GM21447 (cell line): ENCODE measurements at regions not wholly inside any gene's neighbourhood (a gene's known extent, or its start where the extent isn't known, plus 50 kb on each side); places are given as distances from the start of the nearest gene placed in this dataset.
"Not testable (repeated sequence)": the region's sequence is repeated elsewhere in the genome, so short reads cannot be mapped to it uniquely, and the experiment has no call there.

ENCODE experiments used
- ATAC-seq: cut with Tn5 transposase; IDR thresholded peaks from one replicate; pipeline ENCODE4 v1.9.1; 2021; ENCODE audit not compliant: unreplicated experiment

DNA sequence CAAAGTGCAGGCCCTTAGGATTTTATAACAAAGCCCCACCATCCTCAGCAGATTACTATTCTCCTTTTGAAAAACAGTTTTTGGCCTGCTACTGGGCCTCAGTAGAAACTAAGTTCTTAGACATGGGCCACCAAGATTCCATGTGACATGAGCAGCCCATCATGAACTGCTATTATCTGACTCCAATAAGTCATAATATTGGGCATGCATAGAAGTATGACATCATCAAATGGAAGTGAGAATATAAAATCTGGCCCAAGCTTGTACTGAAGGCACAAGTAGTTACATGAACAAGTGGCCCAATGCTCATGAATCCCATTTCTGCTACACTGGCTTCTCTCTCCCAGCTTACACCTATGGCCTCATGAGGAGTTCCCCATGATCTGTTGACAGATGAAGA lies 404.8 kb downstream of the EPHA5 start:
- no peak for ATAC-seq

DNA sequence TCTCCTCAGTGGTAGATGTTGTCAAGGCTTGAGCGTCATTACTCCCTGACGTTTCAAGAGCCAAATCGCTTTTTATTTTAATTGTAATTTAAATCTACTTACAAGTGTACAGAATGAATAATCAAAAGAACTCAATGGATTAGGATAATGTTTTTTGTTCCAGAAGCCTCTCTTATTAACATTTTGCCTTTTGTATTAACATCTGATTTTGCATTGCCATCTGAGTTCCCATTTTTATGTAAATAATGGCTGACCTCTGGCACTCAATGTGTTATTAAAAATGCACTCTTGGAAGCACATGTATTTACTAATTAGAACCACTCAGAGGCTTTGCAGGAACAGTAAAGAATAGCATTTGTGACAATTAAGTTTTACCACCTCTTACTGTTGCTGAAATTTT lies 411.0 kb downstream of the EPHA5 start:
- no peak for ATAC-seq

DNA sequence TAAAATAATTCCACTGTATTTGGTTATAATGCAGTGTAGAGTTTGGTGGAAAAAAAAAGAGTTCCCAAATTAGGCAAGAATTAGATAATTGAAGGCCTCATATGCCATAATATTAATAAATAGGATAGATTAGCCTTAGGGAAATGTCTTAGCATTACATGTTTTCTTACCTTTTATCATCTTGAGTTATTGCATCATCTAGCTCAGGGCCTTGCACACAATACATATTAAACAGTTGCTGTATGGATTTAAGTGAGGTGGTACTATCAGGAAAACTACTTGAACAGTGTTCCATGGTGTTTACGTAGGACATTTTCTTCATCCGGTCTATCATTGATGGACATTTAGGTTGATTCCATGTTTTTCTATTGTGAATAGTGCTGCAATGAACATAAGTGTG lies 419.4 kb downstream of the EPHA5 start:
- ATAC-seq, result no peak

DNA sequence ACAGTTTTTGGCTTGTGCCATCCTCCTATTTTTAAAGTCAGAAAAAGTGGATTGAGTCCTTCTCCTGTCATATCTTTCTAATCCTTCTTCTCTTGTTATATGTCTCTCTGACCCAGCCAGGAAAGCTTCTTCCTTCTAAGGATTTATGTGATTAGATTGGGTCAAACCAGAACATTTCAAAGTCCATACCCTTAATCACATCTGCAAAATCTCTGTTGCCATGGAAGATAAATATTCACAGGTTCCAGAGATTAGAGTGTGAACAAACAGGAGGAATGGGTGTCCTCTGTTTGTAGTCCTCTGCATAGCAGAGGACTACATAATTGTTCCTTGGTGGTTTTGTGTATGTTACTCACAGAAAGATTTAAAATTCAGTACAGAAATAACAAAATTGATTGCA lies 421.2 kb downstream of the EPHA5 start:
- ATAC-seq, result no peak

DNA sequence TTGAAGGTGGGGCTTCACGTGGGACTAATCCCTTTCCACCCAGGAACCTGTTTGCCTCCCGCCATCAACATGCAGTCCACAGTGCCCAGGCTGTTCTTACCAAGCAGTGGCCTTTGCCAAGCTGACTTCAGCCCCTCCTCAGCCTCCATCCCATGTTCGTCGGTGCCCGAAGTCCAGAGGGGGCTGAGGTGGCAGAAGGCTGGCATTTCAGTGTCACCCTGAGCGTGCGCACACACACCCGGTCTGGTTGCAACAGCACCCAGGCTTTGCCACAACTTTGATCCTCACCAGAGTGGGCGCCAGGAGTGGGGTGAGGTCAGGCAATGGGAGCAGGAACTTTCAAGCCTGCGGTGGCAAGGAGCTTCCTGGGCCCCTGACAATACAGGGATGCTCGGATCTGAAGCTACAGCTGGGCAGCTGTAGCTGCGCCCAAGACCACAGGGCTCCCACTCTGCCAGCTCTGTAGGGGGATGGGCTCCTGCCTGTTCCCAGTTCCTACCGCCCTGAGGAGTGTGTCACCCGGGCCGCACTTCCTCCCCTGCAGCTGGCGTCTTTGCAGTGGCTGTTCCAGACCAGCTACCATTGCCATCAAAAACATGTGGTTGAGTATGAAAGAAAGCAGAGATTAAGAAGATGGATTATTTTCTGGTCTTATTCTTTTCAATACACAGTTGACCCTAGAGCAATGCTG lies 428.0 kb downstream of the EPHA5 start:
- ATAC-seq, result no peak

DNA sequence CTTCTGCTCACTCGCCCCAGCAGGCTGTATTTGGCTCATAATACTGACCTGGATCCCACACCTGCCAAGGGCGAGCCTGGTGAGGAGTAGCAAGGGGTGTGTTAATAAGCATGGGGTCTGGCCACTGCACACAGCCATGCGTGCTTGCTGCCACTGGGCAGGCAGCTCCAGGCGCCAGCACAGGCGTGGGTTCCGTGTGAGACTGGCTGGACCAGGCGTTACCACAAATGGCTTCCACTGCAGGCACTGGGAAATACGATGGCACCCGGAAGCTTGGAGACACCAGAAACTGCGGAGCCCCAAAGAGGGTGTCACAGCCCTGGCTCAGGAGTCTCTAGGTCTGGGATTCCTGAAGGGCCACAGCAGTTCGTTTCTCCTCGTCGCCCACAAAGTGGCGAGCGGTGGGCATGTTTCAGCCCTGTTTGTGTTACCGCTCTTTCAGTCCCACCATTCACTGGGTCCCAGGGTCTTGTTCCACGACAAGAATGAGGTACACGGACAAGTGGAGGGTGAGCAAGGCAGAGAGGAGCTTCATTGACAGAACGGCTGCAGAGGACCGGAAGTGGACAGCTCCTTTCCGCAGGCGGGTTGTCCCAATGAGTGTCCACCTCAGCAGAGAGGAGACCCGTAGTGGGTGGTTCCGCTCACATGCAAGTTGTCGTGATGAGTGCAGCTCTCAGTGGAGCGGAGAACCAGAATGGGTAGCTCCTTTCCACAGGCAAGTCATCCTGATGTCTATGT lies 428.9 kb downstream of the EPHA5 start:
- no peak for ATAC-seq

DNA sequence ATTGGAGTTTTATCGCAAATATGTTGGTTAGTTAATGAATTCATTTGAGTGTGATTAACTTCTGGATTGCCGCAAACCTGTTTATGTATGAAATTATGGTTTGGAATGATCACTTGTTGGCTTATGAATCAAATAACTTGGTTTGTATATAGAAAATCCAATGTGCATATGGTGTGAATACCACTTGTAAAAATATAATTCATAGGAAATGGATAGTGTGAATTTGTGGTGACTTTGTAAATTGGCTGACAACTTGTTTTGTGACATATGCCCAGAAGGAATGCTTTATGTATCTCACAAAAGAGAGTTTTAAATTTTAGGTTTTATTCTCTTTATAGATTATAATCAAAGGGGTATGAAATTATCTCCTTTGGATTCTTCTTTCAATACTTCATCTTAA lies 436.2 kb downstream of the EPHA5 start:
- no peak for ATAC-seq

DNA sequence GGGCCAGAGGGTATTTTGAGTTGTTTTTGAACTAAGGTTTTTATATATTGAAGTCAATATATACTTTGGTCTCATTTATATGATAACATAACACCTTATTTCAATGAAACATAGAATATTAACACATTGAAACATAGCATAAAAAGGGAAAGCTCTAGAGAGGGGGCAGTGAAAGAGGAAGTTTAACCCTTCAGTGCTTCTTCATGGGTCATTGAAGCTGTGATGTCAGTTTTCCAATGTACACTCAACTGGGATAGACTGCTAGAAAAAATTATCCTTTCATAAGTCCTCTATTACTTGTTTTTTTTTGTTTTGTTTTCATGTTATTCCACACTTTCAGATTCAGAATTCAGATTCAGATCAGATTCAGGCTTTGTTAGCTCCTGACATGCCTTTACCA lies 442.7 kb downstream of the EPHA5 start:
- ATAC-seq, result no peak

DNA sequence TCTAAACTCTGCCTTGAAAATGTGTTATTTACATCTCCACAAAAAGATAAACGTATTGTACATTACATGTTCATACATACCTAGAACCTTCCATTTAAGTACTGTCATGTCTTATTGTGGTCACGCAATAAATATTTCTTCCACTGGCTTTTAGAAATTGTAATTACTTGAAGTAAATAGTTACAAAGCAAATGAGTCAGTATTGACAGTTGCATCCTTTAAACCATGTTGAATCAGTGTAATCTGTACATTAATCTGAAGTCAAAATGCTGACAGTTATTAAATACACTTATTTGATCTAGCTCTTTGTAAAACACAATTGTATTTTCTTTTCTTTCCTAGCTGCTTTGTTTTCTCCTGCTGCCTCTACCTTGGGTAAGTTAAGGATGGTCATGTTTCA lies 446.7 kb downstream of the EPHA5 start:
- no peak for ATAC-seq

DNA sequence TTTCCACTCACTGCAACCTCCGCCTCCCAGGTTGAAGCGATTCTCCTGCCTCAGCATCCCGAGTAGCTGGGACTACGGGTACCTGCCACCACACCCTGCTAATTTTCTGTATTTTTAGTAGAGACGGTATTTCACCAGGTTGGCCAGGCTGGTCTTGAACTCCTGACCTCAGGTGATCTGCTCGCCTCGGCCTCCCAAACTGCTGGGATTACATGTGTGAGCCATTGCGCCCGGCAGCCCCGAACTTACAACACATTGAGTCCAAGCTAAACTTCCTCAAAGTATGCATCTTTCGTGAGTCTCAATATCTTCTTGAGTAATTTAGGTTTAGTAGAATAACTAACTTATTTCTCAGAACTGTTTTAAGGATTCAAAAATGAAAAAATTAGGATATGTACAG lies 447.2 kb downstream of the EPHA5 start:
- ATAC-seq, result not testable (repeated sequence)

DNA sequence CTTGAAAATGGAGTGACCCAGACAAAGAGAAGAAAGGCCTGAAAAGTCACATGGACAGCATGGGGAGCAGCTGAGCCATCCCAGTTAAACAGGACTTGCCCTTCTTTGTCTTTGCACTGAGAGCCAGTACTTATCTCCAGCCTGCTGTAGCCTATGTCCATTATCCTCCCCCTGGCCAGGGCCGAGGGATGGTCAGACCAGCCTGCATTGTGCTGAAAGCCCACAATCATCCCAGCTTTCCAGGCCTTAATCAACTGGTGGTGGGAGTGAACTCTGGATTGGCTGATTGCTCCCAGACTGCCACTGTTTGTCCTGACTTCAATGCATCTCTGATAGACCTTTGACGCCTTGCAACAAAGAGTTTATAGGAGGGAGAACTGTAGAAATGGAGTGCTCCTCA lies 453.1 kb downstream of the EPHA5 start:
- no peak for ATAC-seq

DNA sequence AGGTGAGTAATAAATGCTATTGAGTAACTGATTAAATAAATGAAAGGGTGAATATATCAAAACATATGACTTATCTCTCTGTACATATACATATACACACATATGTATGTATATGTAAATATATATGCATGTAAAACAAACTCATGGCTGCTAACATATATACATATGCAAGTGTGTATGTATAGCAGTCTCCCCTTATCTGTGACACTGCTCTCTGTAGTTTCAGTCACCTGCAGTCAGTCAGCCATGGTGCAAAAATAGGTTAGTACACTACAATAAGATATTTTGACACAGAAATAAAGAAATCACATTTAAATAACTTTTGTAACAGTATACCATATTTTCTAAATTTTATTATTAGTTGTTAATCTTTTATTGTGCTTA lies 467.4 kb downstream of the EPHA5 start:
- ATAC-seq, result no peak

DNA sequence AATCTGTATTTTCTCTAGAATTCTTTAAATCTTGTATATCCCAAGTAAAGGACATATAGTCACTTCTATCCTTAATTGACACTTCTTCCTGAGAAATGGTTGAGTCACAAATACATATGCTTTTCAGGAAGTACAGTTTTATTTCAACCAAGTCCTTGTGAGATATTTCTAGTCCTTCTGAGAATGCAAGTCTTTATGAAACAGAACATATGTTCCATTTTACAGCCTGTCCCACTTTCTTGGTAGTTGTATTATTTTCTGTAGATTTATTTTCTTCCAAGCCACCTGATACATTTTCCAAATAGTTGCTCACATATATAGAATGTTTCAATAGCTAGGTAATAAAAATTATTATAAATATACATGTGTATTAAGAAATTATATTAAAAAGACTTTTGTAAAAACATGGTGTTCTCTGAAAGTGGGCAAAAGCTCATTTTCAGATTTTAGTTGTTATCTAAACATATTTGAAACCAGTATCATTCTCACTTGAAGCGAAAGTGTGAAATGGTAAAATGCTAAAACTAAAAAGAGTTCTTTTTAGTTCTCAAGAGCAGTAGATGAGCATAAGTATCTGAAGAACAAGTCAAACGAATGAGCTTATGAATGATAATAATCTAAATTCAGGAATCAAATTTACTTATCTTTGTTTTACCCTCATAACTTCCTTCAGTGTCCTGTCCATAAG lies 468.0 kb downstream of the EPHA5 start:
- ATAC-seq, result no peak

DNA sequence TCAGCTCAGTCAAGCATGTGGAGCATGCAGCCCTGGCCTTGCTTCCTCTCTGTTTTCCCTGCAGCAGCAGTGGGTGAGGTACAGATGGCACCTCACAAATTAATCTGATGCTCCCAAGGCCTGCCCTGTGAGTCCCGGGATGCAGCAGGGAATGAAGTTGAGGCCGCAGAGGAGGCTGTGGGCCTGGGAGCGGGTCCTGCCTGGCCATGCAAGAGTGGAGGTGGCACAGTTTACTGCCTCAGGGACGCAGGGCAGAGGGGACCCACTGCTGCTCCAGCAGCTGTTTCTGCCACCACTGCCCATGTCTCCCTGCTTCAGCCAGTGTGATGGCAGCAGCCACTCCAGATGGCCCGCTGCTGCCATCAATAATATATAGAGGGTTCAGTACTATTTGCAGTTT lies 474.6 kb downstream of the EPHA5 start:
- no peak for ATAC-seq

DNA sequence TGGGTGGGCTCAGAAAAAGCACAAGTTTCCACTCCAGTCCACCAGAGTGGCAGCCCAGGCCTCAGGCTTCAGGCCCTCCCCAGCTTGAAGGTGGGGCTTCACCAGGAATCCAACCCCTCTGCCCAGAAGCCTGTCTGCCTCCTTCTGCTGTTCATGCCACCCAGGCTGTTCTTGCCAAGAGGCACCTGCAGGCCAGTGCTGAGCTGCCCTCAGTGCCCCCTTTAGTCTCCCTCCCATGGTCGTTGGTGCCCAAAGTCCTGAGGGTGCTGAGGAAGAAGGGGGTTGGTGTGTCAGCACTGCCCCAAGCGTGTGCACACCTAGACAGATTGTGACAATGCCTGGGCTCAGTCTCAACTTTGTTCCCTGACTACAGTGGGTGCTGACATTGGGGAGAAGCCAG lies 475.3 kb downstream of the EPHA5 start:
- ATAC-seq, result no peak

DNA sequence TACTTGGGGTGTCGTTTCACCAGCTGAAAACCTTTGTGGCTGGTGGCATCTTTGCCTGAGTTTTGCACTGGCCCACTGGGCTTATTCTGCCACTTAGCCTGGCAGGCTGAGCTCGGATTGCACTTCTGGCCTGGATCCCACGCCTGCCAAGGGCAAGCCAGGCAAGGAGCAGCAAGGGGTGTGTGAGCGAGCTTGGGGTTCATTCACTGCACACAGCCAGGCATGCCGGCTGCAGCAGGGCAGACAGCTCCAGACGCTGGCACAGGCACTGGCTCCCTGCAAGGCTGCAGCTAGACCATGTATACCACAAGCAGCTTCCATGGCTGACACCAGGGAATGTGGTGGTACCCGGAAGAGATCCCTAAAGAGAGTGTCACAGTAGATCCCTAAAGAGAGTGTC lies 476.3 kb downstream of the EPHA5 start:
- no peak for ATAC-seq

DNA sequence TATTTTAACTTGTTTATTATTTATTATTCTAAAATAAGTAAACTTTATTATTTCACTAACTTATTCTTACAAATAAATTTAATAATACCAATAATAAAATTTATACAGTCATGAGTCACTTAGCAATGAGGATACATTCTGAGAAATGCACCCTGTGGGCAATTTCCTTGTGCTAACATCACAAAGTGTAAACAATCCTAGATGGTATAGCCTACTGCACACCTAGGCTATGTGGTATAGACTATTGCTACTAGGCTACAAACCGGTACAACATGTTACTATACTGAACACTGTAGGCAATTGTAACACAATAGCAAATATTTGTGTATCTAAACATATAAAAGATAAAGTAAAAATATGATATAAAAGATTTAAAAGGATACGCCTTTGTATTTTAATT lies 479.5 kb downstream of the EPHA5 start:
- no peak for ATAC-seq

DNA sequence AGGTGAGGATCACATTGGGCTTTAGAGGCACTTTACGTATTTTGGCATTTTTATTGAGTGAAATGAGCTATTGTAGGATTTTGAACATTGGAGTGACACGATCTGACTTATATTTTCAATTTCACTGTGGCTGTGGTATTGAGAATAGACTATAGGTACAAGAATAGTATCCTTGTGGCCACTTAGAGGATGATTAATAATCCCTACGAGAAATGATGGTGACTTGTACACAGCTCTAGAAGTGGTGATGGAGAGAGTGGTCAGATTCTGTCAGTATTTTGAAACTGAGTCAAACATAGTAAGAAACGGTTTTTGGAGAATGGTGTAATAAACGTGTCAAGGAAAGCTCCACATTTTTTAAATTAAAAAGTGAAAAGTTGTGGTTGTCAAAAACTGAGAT lies 494.7 kb downstream of the EPHA5 start:
- ATAC-seq, result no peak

DNA sequence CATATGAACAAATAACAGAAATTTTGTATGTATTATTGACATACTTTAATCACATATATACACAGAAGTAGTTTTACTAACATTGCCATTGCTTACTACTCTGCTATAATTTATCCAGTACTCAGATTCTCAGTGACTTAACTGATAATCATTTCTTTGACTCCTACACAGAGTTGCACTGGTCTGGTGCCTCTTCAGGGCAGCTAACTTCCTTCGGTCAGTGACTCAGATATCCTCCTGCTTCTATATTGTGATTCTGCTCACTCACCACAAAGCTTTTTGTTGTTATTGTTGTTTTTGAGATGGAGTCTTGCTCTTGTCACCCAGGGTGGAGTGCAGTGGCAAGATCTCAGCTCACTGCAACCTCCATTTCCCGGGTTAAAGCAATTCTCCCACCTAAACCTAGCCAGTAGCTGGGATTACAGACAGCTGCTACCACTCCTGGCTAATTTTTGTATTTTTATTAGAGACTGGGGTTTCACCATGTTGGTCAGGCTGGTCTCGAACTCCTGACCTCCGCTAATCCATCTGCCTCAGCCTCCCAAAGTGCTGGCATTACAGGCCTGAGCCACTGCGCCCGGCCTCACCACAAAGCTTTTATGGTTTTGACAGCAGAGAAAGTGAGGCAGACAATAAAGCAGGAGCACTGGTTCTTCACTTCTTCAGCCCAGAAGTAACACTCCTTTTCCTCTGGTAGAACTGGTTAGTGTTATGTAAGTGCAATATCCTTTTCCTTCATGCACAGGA lies 499.3 kb downstream of the EPHA5 start:
- ATAC-seq, result no peak

DNA sequence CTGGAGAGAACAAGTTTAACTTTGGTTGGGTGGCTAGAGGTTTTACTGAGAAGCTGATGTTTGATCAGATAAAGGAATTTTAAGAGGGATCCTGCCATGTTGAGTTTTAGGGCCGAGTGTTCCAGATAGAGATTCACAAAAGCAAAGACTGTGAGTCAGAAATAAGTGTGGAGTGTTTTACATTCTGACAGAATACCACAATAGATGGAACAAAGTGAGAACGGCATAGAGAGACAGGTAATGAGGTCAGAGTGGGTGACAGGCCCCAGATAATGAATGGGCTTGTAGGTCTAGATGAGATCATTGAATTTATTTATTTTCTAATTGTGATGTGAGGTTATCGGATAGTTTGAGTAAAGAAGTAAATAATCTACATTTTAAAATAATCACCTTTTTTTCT lies 502.6 kb downstream of the EPHA5 start:
- ATAC-seq, result no peak

DNA sequence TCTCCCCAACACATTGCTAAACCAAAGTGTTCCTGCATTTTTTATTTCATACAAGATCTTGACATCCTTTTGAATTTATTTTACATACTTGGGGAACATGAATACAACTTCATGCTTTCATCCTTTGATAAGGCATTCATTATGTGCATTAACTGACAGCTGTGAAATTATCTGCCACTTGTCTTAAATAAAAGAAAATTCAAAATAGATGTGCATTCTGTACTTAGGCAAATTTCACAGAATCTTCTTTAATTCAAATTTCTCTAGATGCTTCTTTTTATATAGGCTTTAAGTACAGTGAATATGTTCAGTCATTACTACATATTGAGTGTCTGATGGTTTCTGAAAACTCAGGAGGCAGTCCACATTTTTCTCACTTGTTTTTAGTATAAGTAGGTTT lies 518.1 kb downstream of the EPHA5 start:
- no peak for ATAC-seq

DNA sequence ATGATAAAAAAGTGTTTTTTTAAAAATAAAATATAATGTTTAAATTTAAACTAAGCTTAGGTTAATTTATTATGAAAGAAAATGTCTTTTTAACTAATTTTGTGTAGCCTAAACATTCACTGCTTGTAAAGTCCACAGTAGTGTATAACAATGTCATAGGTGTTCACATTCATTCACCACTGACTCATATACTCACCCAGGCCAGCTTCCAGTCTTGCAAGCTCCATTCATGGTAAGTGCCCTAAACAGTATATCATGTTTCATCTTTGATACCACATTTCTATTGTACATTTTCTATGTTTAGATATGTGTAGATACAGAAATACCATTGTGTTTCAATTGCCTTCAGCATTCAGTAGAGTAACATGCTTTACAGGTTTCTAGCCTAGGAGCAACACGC lies 530.3 kb downstream of the EPHA5 start:
- ATAC-seq, result no peak
